ENCODE measurements at regions not wholly inside any gene's neighbourhood (a gene's known extent, or its start where the extent isn't known, plus 50 kb on each side); places are given as distances from the start of the nearest gene placed in this dataset.

GRCh38 chr5:129241755-129242154 lies 147.2 kb downstream of the ISOC1 start:
- H3K36me3 ChIP-seq (ENCODE audit: insufficient read depth): no peaks in the 10 kb centered on the region
- no peaks in the 10 kb centered on the region for H4K20me1 ChIP-seq (ENCODE audit: insufficient read depth)
- H3K4me3 ChIP-seq (IDR thresholded peaks at IDR 0.05; ENCODE audit: insufficient read depth, low read depth, low read length): no peak overlapping the region
- H3K79me2 ChIP-seq (ENCODE audit: insufficient read depth, low read depth): no peaks in the 10 kb centered on the region
- H3K9ac ChIP-seq: no peak overlapping the region
- no peak for TF ChIP-seq CTCF (conservative IDR thresholded peaks at IDR 0.05; ENCODE audit: low read depth, low read length)
- no peaks in the 10 kb centered on the region for H3K27me3 ChIP-seq (ENCODE audit: insufficient read depth, low read depth)
- no peaks in the 10 kb centered on the region for H3K4me1 ChIP-seq (ENCODE audit: low read depth, poor library complexity, severe bottlenecking)
- no peak overlapping the region for H2AFZ ChIP-seq (ENCODE audit: low read depth)
- H3K27ac ChIP-seq: no peak overlapping the region
- H3K4me2 ChIP-seq: no peak overlapping the region

- Histone ChIP-seq H3K4me3 (IDR thresholded peaks at IDR 0.05; ENCODE audit: insufficient read depth, low read depth, low read length) (no peak overlapping the region), H3K36me3 (ENCODE audit: insufficient read depth) (no peaks in the 10 kb centered on the region), H3K27me3 (ENCODE audit: insufficient read depth, low read depth) (no peaks in the 10 kb centered on the region), H3K4me1 (ENCODE audit: low read depth, poor library complexity, severe bottlenecking) (no peaks in the 10 kb centered on the region), H3K4me2 (no peak overlapping the region), H3K79me2 (ENCODE audit: insufficient read depth, low read depth) (no peaks in the 10 kb centered on the region), H3K27ac (no peak overlapping the region), H3K9ac (no peak overlapping the region), H2AFZ (ENCODE audit: low read depth) (no peak overlapping the region), H4K20me1 (ENCODE audit: insufficient read depth) (no peaks in the 10 kb centered on the region)
- no peak for TF ChIP-seq CTCF (conservative IDR thresholded peaks at IDR 0.05; ENCODE audit: low read depth, low read length)
Measured at GRCh38 chr5:129243039-129243438, 148.5 kb downstream of the ISOC1 start.

GRCh38 chr5:129244478-129244877 lies 149.9 kb downstream of the ISOC1 start:
- no peak overlapping the region for H3K4me3 ChIP-seq (IDR thresholded peaks at IDR 0.05; ENCODE audit: insufficient read depth, low read depth, low read length)
- H3K27ac ChIP-seq: no peak overlapping the region
- H2AFZ ChIP-seq (ENCODE audit: low read depth): no peak overlapping the region
- H3K36me3 ChIP-seq (ENCODE audit: insufficient read depth): no peaks in the 10 kb centered on the region
- H3K4me1 ChIP-seq (ENCODE audit: low read depth, poor library complexity, severe bottlenecking): no peaks in the 10 kb centered on the region
- no peaks in the 10 kb centered on the region for H3K27me3 ChIP-seq (ENCODE audit: insufficient read depth, low read depth)
- H4K20me1 ChIP-seq (ENCODE audit: insufficient read depth): no peaks in the 10 kb centered on the region
- H3K4me2 ChIP-seq: no peak overlapping the region
- no peaks in the 10 kb centered on the region for H3K79me2 ChIP-seq (ENCODE audit: insufficient read depth, low read depth)
- no peak for TF ChIP-seq CTCF (conservative IDR thresholded peaks at IDR 0.05; ENCODE audit: low read depth, low read length)
- no peak overlapping the region for H3K9ac ChIP-seq

GRCh38 chr5:129245489-129245888 lies 150.9 kb downstream of the ISOC1 start:
- no peak overlapping the region for H3K9ac ChIP-seq
- no peak overlapping the region for H2AFZ ChIP-seq (ENCODE audit: low read depth)
- no peaks in the 10 kb centered on the region for H3K79me2 ChIP-seq (ENCODE audit: insufficient read depth, low read depth)
- H3K4me2 ChIP-seq: no peak overlapping the region
- no peak for TF ChIP-seq CTCF (conservative IDR thresholded peaks at IDR 0.05; ENCODE audit: low read depth, low read length)
- H3K36me3 ChIP-seq (ENCODE audit: insufficient read depth): no peaks in the 10 kb centered on the region
- no peak overlapping the region for H3K27ac ChIP-seq
- H3K27me3 ChIP-seq (ENCODE audit: insufficient read depth, low read depth): no peaks in the 10 kb centered on the region
- H3K4me1 ChIP-seq (ENCODE audit: low read depth, poor library complexity, severe bottlenecking): no peaks in the 10 kb centered on the region
- no peaks in the 10 kb centered on the region for H4K20me1 ChIP-seq (ENCODE audit: insufficient read depth)
- H3K4me3 ChIP-seq (IDR thresholded peaks at IDR 0.05; ENCODE audit: insufficient read depth, low read depth, low read length): no peak overlapping the region

GRCh38 chr5:129246088-129246487 lies 151.5 kb downstream of the ISOC1 start:
- no peaks in the 10 kb centered on the region for H3K27me3 ChIP-seq (ENCODE audit: insufficient read depth, low read depth)
- no peak overlapping the region for H3K9ac ChIP-seq
- no peak for TF ChIP-seq CTCF (conservative IDR thresholded peaks at IDR 0.05; ENCODE audit: low read depth, low read length)
- H4K20me1 ChIP-seq (ENCODE audit: insufficient read depth): no peaks in the 10 kb centered on the region
- no peak overlapping the region for H3K4me2 ChIP-seq
- no peak overlapping the region for H2AFZ ChIP-seq (ENCODE audit: low read depth)
- no peaks in the 10 kb centered on the region for H3K79me2 ChIP-seq (ENCODE audit: insufficient read depth, low read depth)
- no peaks in the 10 kb centered on the region for H3K4me1 ChIP-seq (ENCODE audit: low read depth, poor library complexity, severe bottlenecking)
- no peaks in the 10 kb centered on the region for H3K36me3 ChIP-seq (ENCODE audit: insufficient read depth)
- H3K4me3 ChIP-seq (IDR thresholded peaks at IDR 0.05; ENCODE audit: insufficient read depth, low read depth, low read length): no peak overlapping the region
- no peak overlapping the region for H3K27ac ChIP-seq

Data from KMS-11 (cell line).